ENCODE measurements at regions not wholly inside any gene's neighbourhood (a gene's known extent, or its start where the extent isn't known, plus 50 kb on each side); places are given as distances from the start of the nearest gene placed in this dataset.
"Not testable (repeated sequence)": the region's sequence is repeated elsewhere in the genome, so short reads cannot be mapped to it uniquely, and the experiment has no call there.

- peak; percentile 4 for DNase-seq (ENCODE audit: low read depth)
Observed at GRCh38 chr18:34352385-34353163, 127.9 kb upstream of the NOL4 start.

- DNase-seq (ENCODE audit: low read depth), result no peak
Observed at GRCh38 chr18:34354351-34354750, 129.6 kb upstream of the NOL4 start.

- no peak for DNase-seq (ENCODE audit: low read depth)
Observed at GRCh38 chr18:34357944-34358580, 133.3 kb upstream of the NOL4 start.

GRCh38 chr18:34358923-34359322 is 134.2 kb upstream of the NOL4 start:
- no peak for DNase-seq (ENCODE audit: low read depth)

- no peak for DNase-seq (ENCODE audit: low read depth)
Observed at GRCh38 chr18:34364699-34365098, 140.0 kb upstream of the NOL4 start.

- DNase-seq (ENCODE audit: low read depth), result no peak
Observed at GRCh38 chr18:34370704-34371395, 146.1 kb upstream of the NOL4 start.

- no peak for DNase-seq (ENCODE audit: low read depth)
Observed at GRCh38 chr18:34380326-34380725, 155.6 kb upstream of the NOL4 start.

- DNase-seq (ENCODE audit: low read depth), result no peak
Observed at GRCh38 chr18:34385311-34385710, 160.6 kb upstream of the NOL4 start.

GRCh38 chr18:34386803-34387202 is 162.1 kb upstream of the NOL4 start:
- DNase-seq (ENCODE audit: low read depth), result no peak

- no peak for DNase-seq (ENCODE audit: low read depth)
Observed at GRCh38 chr18:34397286-34397896, 172.7 kb upstream of the NOL4 start.

- DNase-seq (ENCODE audit: low read depth), result no peak
Observed at GRCh38 chr18:34399892-34400291, 175.2 kb upstream of the NOL4 start.

GRCh38 chr18:34400834-34401233 is 176.1 kb upstream of the NOL4 start:
- no peak for DNase-seq (ENCODE audit: low read depth)

GRCh38 chr18:34401775-34402174 is 177.1 kb upstream of the NOL4 start:
- DNase-seq (ENCODE audit: low read depth), result no peak

- DNase-seq (ENCODE audit: low read depth), result not testable (repeated sequence)
Observed at GRCh38 chr18:34407471-34407870, 182.8 kb upstream of the NOL4 start.

GRCh38 chr18:34411952-34412351 is 187.2 kb upstream of the NOL4 start:
- no peak for DNase-seq (ENCODE audit: low read depth)

- no peak for DNase-seq (ENCODE audit: low read depth)
Observed at GRCh38 chr18:34431042-34431441, 206.3 kb upstream of the NOL4 start.

GRCh38 chr18:34444622-34445021 is 219.9 kb upstream of the NOL4 start:
- DNase-seq (ENCODE audit: low read depth), result no peak

- DNase-seq (ENCODE audit: low read depth), result no peak
Observed at GRCh38 chr18:34448662-34449061, 223.9 kb upstream of the NOL4 start.

- DNase-seq (ENCODE audit: low read depth), result no peak
Observed at GRCh38 chr18:34457761-34458160, 233.0 kb upstream of the NOL4 start.

GRCh38 chr18:34458410-34458977 is 233.8 kb upstream of the NOL4 start:
- DNase-seq (ENCODE audit: low read depth), result no peak

GRCh38 chr18:34461266-34461665 is 236.6 kb upstream of the NOL4 start:
- no peak for DNase-seq (ENCODE audit: low read depth)

- DNase-seq (ENCODE audit: low read depth), result peak; percentile 58
Observed at GRCh38 chr18:34467058-34467457, 242.3 kb upstream of the NOL4 start.
